Astrocyte (in vitro differentiated cells and primary cell): ENCODE measurements at regions not wholly inside any gene's neighbourhood (a gene's known extent, or its start where the extent isn't known, plus 50 kb on each side); places are given as distances from the start of the nearest gene placed in this dataset.

Experiments
- DNase-seq: peaks from one replicate; pipeline ENCODE4 v3.0.0-alpha.2; 2010; ENCODE audit warnings: low read depth
- FAIRE-seq: peaks from 2 replicates; lab custom pipeline; 2011; peaks lifted over from hg19 to GRCh38; lab: Jason Lieb, UNC
- H2AFZ ChIP-seq: 2 replicates; pipeline ENCODE4 v1.6.0; 2012; ENCODE audit warnings: low read depth, low read length, inconsistent platforms
- H3K27ac ChIP-seq: 2 replicates; pipeline ENCODE4 v1.5.1; 2011; ENCODE audit warnings: low read depth, low read length, inconsistent platforms
- H3K27me3 ChIP-seq: 2 replicates; pipeline ENCODE4 v1.6.0; 2011; ENCODE audit warnings: low read length, inconsistent platforms; ENCODE audit not compliant: insufficient read depth
- H3K36me3 ChIP-seq: 2 replicates; pipeline ENCODE4 v1.5.1; 2011; ENCODE audit warnings: low read length, inconsistent platforms; ENCODE audit not compliant: insufficient read depth
- H3K4me1 ChIP-seq: 2 replicates; pipeline ENCODE4 v1.5.1; 2011; ENCODE audit warnings: low read length, inconsistent platforms; ENCODE audit not compliant: insufficient read depth
- H3K4me2 ChIP-seq: 2 replicates; pipeline ENCODE4 v1.6.0; 2012; ENCODE audit warnings: low read length, inconsistent platforms
- H3K4me3 ChIP-seq: 2 replicates; pipeline ENCODE4 v1.5.1; 2011; ENCODE audit warnings: low read depth, mild to moderate bottlenecking, low read length, inconsistent platforms; ENCODE audit not compliant: insufficient read depth
- H3K79me2 ChIP-seq: 2 replicates; pipeline ENCODE4 v1.6.0; 2012; ENCODE audit warnings: mild to moderate bottlenecking, low read length, inconsistent platforms; ENCODE audit not compliant: insufficient read depth
- H3K9ac ChIP-seq: 2 replicates; pipeline ENCODE4 v1.6.0; 2012; ENCODE audit warnings: mild to moderate bottlenecking, low read length, inconsistent platforms
- H3K9me3 ChIP-seq: 2 replicates; pipeline ENCODE4 v1.5.1; 2012; ENCODE audit warnings: low read depth, mild to moderate bottlenecking, low read length, inconsistent platforms; ENCODE audit not compliant: insufficient read depth
- H4K20me1 ChIP-seq: 2 replicates; pipeline ENCODE4 v1.6.0; 2012; ENCODE audit warnings: low read length, inconsistent platforms; ENCODE audit not compliant: insufficient read depth
- H3K27ac Mint-ChIP-seq: one replicate; pipeline ENCODE4 v1.8.0; 2021; ENCODE audit warnings: mild to moderate bottlenecking, mixed read lengths; ENCODE audit not compliant: unreplicated experiment
- H3K27me3 Mint-ChIP-seq: one replicate; pipeline ENCODE4 v1.8.0; 2021; ENCODE audit warnings: low read depth, mixed read lengths; ENCODE audit not compliant: unreplicated experiment
- H3K36me3 Mint-ChIP-seq: one replicate; pipeline ENCODE4 v1.8.0; 2021; ENCODE audit warnings: low read depth, mixed read lengths; ENCODE audit not compliant: unreplicated experiment
- H3K4me1 Mint-ChIP-seq: one replicate; pipeline ENCODE4 v1.8.0; 2021; ENCODE audit warnings: low read depth, mixed read lengths; ENCODE audit not compliant: unreplicated experiment
- H3K4me3 Mint-ChIP-seq: one replicate; pipeline ENCODE4 v1.8.0; 2021; ENCODE audit warnings: mild to moderate bottlenecking, moderate library complexity, mixed read lengths; ENCODE audit not compliant: unreplicated experiment
- H3K9me3 Mint-ChIP-seq: one replicate; pipeline ENCODE4 v1.8.0; 2021; ENCODE audit warnings: mild to moderate bottlenecking, mixed read lengths; ENCODE audit not compliant: unreplicated experiment
- CTCF ChIP-seq: IDR thresholded peaks from 2 replicates; pipeline ENCODE4 v1.5.1; 2011; ENCODE audit warnings: low read depth, mild to moderate bottlenecking, inconsistent platforms, low read length, moderate library complexity; ENCODE audit not compliant: insufficient read depth
- EZH2 ChIP-seq: IDR thresholded peaks from 2 replicates; pipeline ENCODE4 v1.6.1; 2012; ENCODE audit warnings: mild to moderate bottlenecking, low read length, inconsistent platforms; ENCODE audit not compliant: insufficient read depth

GRCh38 chr2:125707611-125708010 lies 948.3 kb upstream of the GYPC start:
- Histone ChIP-seq H3K27me3 (no peaks in the 10 kb centered on the region), H3K9ac (no peak overlapping the region), H2AFZ (no peak overlapping the region), H3K4me2 (no peak overlapping the region), H3K4me1 (no peaks in the 10 kb centered on the region), H3K79me2 (no peaks in the 10 kb centered on the region), H3K36me3 (no peaks in the 10 kb centered on the region), H3K4me3 (no peak overlapping the region), H4K20me1 (no peaks in the 10 kb centered on the region), H3K27ac (no peak overlapping the region), H3K9me3 (peaks cover 5% of the 10 kb centered on the region)
- DNase-seq (no peak), FAIRE-seq (no peak)
- H3K9me3 Mint-ChIP-seq, result no peaks in the 10 kb centered on the region
- H3K4me3 Mint-ChIP-seq, result no peak overlapping the region
- H3K27me3 Mint-ChIP-seq, result peaks cover 4% of the 10 kb centered on the region
- TF ChIP-seq CTCF, result no peak
- TF ChIP-seq EZH2, result no peak
- H3K27ac Mint-ChIP-seq, result no peak overlapping the region
- H3K4me1 Mint-ChIP-seq, result no peaks in the 10 kb centered on the region
- no peaks in the 10 kb centered on the region for H3K36me3 Mint-ChIP-seq

GRCh38 chr2:125710561-125710960 lies 945.4 kb upstream of the GYPC start:
- no peaks in the 10 kb centered on the region for H3K4me1 Mint-ChIP-seq
- Histone ChIP-seq H3K27ac (no peak overlapping the region), H3K79me2 (no peaks in the 10 kb centered on the region), H3K4me2 (no peak overlapping the region), H3K9ac (no peak overlapping the region), H3K4me3 (no peak overlapping the region), H4K20me1 (no peaks in the 10 kb centered on the region), H2AFZ (no peak overlapping the region), H3K36me3 (no peaks in the 10 kb centered on the region), H3K4me1 (no peaks in the 10 kb centered on the region), H3K27me3 (no peaks in the 10 kb centered on the region), H3K9me3 (peaks cover 7% of the 10 kb centered on the region)
- FAIRE-seq, result no peak
- DNase-seq, result no peak
- H3K4me3 Mint-ChIP-seq, result no peak overlapping the region
- no peak overlapping the region for H3K27ac Mint-ChIP-seq
- no peaks in the 10 kb centered on the region for H3K36me3 Mint-ChIP-seq
- no peak for TF ChIP-seq EZH2
- no peak for TF ChIP-seq CTCF
- no peaks in the 10 kb centered on the region for H3K9me3 Mint-ChIP-seq
- H3K27me3 Mint-ChIP-seq, result peaks cover 6% of the 10 kb centered on the region

- Histone ChIP-seq H3K79me2 (no peaks in the 10 kb centered on the region), H3K9me3 (peaks cover 7% of the 10 kb centered on the region), H3K36me3 (no peaks in the 10 kb centered on the region), H3K4me1 (no peaks in the 10 kb centered on the region), H3K4me3 (no peak overlapping the region), H3K27ac (no peak overlapping the region), H3K4me2 (no peak overlapping the region), H4K20me1 (no peaks in the 10 kb centered on the region), H2AFZ (no peak overlapping the region), H3K9ac (no peak overlapping the region), H3K27me3 (no peaks in the 10 kb centered on the region)
- Mint-ChIP-seq H3K4me3 (no peak overlapping the region), H3K27me3 (peaks cover 6% of the 10 kb centered on the region), H3K4me1 (no peaks in the 10 kb centered on the region), H3K27ac (no peak overlapping the region), H3K36me3 (no peaks in the 10 kb centered on the region), H3K9me3 (no peaks in the 10 kb centered on the region)
- TF ChIP-seq EZH2 (no peak), CTCF (no peak)
- DNase-seq (no peak), FAIRE-seq (no peak)
These were observed 944.9 kb upstream of the GYPC start for GRCh38 chr2:125711075-125711474.
